MM.1S (cell line): ENCODE measurements at regions not wholly inside any gene's neighbourhood (a gene's known extent, or its start where the extent isn't known, plus 50 kb on each side); places are given as distances from the start of the nearest gene placed in this dataset.

Experiments used
- CTCF ChIP-seq: fragments of 300-600 bp; sonication (generic); IDR thresholded peaks from 2 replicates; pipeline ENCODE4 v1.5.1; 2016; ENCODE audit warnings: antibody characterized with exemption, low read length, mixed read lengths
- EZH2 ChIP-seq: fragments of 300-600 bp; sonication (generic); optimal IDR thresholded peaks from 2 replicates; pipeline ENCODE3; 2017; ENCODE audit warnings: low read depth, mild to moderate bottlenecking, antibody characterized with exemption, low read length, mixed read lengths
- EZH2phosphoT487 ChIP-seq: fragments of 300-600 bp; sonication (generic); IDR thresholded peaks from 2 replicates; pipeline ENCODE4 v1.6.1; 2018; ENCODE audit warnings: antibody characterized with exemption, low read length

- TF ChIP-seq EZH2phosphoT487, result no peak
- TF ChIP-seq CTCF, result no peak
- no peak for TF ChIP-seq EZH2
Observed at GRCh38 chr10:15428681-15429080, 57.6 kb upstream of the FAM171A1 start.
